A673 (cell line): ENCODE measurements at regions not wholly inside any gene's neighbourhood (a gene's known extent, or its start where the extent isn't known, plus 50 kb on each side); places are given as distances from the start of the nearest gene placed in this dataset.

Experiments
- EZH2 ChIP-seq: fragments of 200-600 bp; sonication (generic); IDR thresholded peaks from 2 replicates; pipeline ENCODE4 v1.6.1; 2017; ENCODE audit warnings: borderline replicate concordance, low read depth, mild to moderate bottlenecking, mixed read lengths, antibody characterized with exemption, low read length; ENCODE audit not compliant: poor library complexity, severe bottlenecking
- TF ChIP-seq, protein P1 (sequence below): fragments of 300-800, 200-600 bp; sonication (generic); conservative IDR thresholded peaks from 2 replicates; pipeline ENCODE4 v1.5.1; 2017; ENCODE audit warnings: low read depth, mild to moderate bottlenecking, antibody characterized with exemption, low read length, moderate library complexity, mixed read lengths

DNA sequence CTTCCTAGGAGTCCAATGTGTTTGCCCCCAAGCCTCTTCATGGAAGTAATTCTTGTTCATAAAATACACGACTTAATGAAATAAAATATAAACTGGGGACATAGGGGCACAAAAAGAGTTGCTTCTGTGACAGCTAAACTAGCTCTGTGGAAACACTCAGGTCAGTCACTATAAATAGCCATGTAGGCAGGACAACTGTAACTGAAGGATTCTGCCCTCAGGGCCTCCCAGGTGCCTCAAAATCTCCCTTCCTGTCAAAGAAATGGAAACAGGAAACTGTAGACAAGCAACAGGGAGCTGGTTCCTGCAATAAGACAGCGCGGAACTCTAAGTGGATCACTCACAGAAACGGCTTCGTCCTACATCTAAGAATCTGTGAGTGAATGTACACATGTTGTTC lies 178.1 kb upstream of the ZFHX3 start:
- TF ChIP-seq, protein P1, sequence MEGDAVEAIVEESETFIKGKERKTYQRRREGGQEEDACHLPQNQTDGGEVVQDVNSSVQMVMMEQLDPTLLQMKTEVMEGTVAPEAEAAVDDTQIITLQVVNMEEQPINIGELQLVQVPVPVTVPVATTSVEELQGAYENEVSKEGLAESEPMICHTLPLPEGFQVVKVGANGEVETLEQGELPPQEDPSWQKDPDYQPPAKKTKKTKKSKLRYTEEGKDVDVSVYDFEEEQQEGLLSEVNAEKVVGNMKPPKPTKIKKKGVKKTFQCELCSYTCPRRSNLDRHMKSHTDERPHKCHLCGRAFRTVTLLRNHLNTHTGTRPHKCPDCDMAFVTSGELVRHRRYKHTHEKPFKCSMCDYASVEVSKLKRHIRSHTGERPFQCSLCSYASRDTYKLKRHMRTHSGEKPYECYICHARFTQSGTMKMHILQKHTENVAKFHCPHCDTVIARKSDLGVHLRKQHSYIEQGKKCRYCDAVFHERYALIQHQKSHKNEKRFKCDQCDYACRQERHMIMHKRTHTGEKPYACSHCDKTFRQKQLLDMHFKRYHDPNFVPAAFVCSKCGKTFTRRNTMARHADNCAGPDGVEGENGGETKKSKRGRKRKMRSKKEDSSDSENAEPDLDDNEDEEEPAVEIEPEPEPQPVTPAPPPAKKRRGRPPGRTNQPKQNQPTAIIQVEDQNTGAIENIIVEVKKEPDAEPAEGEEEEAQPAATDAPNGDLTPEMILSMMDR = no peak
- TF ChIP-seq EZH2 = no peak
